Liver (tissue), 3 donors: ENCODE measurements at regions not wholly inside any gene's neighbourhood (a gene's known extent, or its start where the extent isn't known, plus 50 kb on each side); places are given as distances from the start of the nearest gene placed in this dataset.

Experiments used
- CTCF ChIP-seq: fragments of 150-350 bp; IDR thresholded peaks from 2 replicates; pipeline ENCODE4 v1.5.1; 2017; ENCODE audit warnings: improper control_type of control experiment, low read depth, low read length; ENCODE audit not compliant: missing input control
- GABPA ChIP-seq, 2 donors: IDR thresholded peaks in 1 of 2; conservative IDR thresholded peaks in 1 of 2; 2 replicates each; pipeline ENCODE4 v1.6.1; 2016; ENCODE audit warnings: antibody characterized with exemption in 2 of 2, mild to moderate bottlenecking in 1 of 2, moderate library complexity in 1 of 2
- JUND ChIP-seq, 2 donors: IDR thresholded peaks; 2 replicates each; pipeline ENCODE4 v1.6.1; 2016; ENCODE audit warnings: antibody characterized with exemption in 2 of 2
- MAX ChIP-seq: IDR thresholded peaks from 2 replicates; pipeline ENCODE4 v1.6.1; 2016; ENCODE audit warnings: antibody characterized with exemption
- NR2F2 ChIP-seq: IDR thresholded peaks from 2 replicates; pipeline ENCODE4 v1.6.1; 2016; ENCODE audit warnings: antibody characterized with exemption
- REST ChIP-seq: IDR thresholded peaks from 2 replicates; pipeline ENCODE4 v1.6.1; 2016; ENCODE audit warnings: antibody characterized with exemption, mild to moderate bottlenecking
- TF ChIP-seq, protein P1 (sequence below): IDR thresholded peaks from 2 replicates; pipeline ENCODE4 v1.6.1; 2016; ENCODE audit warnings: antibody characterized with exemption
- donor health status: healthy.
- donor health status: healthy.

GRCh38 chr5:120375248-120375647 lies 88.9 kb upstream of the PRR16 start:
- TF ChIP-seq CTCF (no peak), NR2F2 (no peak), MAX (no peak), GABPA (IDR thresholded peaks at IDR 0.05 in 1 of 2, conservative IDR thresholded peaks at IDR 0.05 in 1 of 2) (no peak), JUND (IDR thresholded peaks at IDR 0.05) (no peak), REST (no peak)
- TF ChIP-seq, protein P1, sequence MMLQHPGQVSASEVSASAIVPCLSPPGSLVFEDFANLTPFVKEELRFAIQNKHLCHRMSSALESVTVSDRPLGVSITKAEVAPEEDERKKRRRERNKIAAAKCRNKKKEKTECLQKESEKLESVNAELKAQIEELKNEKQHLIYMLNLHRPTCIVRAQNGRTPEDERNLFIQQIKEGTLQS: no peak
